ENCODE measurements at regions not wholly inside any gene's neighbourhood (a gene's known extent, or its start where the extent isn't known, plus 50 kb on each side); places are given as distances from the start of the nearest gene placed in this dataset.

DNA sequence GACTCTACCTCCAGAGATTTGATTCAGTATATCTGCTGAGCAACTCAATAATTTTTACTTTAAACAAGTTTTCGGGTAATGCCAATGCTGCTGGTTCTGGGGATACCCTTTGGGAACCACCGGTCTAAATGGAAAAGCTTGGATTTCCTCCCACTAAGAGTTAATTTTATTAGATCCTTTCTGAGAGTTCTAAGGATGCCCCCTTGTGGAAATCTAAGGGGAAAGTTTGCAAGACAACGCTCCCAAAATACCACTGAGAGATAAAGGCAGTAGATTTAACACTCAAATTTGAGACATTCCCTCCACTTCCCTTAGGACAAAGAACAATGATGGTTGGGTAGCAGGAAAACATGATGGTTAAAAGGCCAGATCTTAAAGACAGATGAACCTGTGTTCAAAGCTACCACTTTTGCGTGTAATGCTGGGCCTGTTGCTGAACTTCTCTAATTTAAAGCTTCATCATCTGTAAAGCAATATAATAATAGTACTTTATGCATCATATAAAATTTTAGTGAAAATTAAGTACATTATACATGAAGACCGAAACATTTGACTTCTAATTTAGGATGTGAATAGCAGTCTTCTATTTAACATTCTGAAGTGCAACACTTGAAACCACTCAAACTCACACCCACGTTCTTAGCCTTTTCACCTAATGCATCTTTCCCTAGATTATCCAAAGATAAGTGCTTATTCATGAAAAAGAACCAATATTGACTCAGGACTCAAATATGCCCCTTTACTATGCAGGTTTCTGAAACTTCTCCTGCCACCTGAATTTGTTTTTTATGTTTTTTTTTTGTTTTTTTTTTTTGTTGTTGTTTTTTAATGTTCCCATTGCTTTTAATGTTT, 110.1 kb upstream of the LUZP2 start:
- no peaks in the 10 kb centered on the region for H3K4me1 ChIP-seq (ENCODE audit: control insufficient read depth in 2 of 2, insufficient read depth in 2 of 2, low read length in 2 of 2)
- Mint-ChIP-seq H3K9me3 (peaks cover 0 to 7% (median 0%) of the 10 kb centered on the region in 11 donors), H3K4me1 (no peaks in the 10 kb centered on the region), H3K36me3 (no peaks in the 10 kb centered on the region), H3K27me3 (no peaks in the 10 kb centered on the region), H3K4me3 (no peak overlapping the region), H3K27ac (no peak overlapping the region)
- no peak overlapping the region for H3K4me3 ChIP-seq (ENCODE audit: low read length)
- CTCF ChIA-PET: no interaction called here
- ATAC-seq: no peak
- H3K27ac ChIP-seq (ENCODE audit: low read depth, low read length): no peak overlapping the region
- no peaks in the 10 kb centered on the region for H3K27me3 ChIP-seq (ENCODE audit: control insufficient read depth in 2 of 2, insufficient read depth in 2 of 2, low read length in 2 of 2)
- intact Hi-C loops (cut with micrococcal nuclease): no loop called here
- no peaks in the 10 kb centered on the region for H3K36me3 ChIP-seq (ENCODE audit: control insufficient read depth in 2 of 3, insufficient read depth in 3 of 3, low read length in 3 of 3)
- POLR2A ChIA-PET: no interaction called here
- no peak for DNase-seq
- no peaks in the 10 kb centered on the region for H3K9me3 ChIP-seq (ENCODE audit: control insufficient read depth in 2 of 3, low read length in 3 of 3)

DNA sequence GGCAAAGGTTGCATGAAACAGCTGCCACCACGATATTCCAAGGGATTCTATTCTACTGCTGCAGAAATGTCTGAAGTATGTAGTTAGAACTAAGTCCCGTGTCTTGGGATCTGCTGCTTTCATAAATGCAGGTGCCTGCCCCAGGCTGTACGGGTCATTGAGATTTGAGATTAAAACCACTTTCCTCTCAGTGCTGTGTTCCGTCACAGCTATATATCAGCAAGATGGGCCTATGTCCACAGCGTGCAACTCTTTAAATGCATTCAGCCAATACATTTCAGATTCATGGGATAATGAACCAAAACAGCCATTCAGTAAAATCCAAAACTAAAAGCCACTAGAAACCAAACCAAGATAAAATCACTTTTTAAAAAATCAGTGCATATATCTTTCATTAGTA, 107.3 kb upstream of the LUZP2 start:
- H3K4me3 ChIP-seq (ENCODE audit: low read length): no peak overlapping the region
- no peaks in the 10 kb centered on the region for H3K9me3 ChIP-seq (ENCODE audit: control insufficient read depth in 2 of 3, low read length in 3 of 3)
- H3K4me1 Mint-ChIP-seq: no peaks in the 10 kb centered on the region
- ChIA-PET POLR2A (no interaction called here), CTCF (no interaction called here)
- no peak overlapping the region for H3K27ac Mint-ChIP-seq
- no peak overlapping the region for H3K4me3 Mint-ChIP-seq
- DNase-seq: no peak
- no peaks in the 10 kb centered on the region for H3K27me3 Mint-ChIP-seq
- no peaks in the 10 kb centered on the region for H3K36me3 Mint-ChIP-seq
- intact Hi-C loops (cut with micrococcal nuclease): no loop called here
- peaks cover 0 to 8% (median 0%) of the 10 kb centered on the region in 11 donors for H3K9me3 Mint-ChIP-seq
- H3K27ac ChIP-seq (ENCODE audit: low read depth, low read length): no peak overlapping the region
- no peak for ATAC-seq
- H3K36me3 ChIP-seq (ENCODE audit: control insufficient read depth in 2 of 3, insufficient read depth in 3 of 3, low read length in 3 of 3): no peaks in the 10 kb centered on the region
- H3K4me1 ChIP-seq (ENCODE audit: control insufficient read depth in 2 of 2, insufficient read depth in 2 of 2, low read length in 2 of 2): no peaks in the 10 kb centered on the region
- H3K27me3 ChIP-seq (ENCODE audit: control insufficient read depth in 2 of 2, insufficient read depth in 2 of 2, low read length in 2 of 2): no peaks in the 10 kb centered on the region

DNA sequence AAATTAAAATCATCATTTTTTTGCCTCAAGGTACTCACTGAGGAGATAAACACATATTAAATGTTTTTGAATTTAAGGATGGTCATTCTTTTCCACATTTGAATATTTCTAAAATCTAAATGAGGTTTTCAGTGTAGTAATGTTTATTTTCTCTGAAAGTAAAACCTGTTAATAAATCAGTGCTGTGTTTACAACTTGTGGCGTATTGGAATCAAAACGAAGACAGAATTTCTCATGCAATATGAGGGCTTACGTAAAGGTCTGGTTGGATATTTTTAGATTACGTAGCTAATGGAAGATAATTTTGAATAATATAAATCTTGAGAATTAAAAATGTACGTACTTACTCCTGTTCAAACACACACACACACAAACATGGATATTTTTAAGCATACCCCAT, 106.8 kb upstream of the LUZP2 start:
- no peak for ATAC-seq
- H3K27me3 Mint-ChIP-seq: no peaks in the 10 kb centered on the region
- CTCF ChIA-PET: no interaction called here
- H3K4me1 Mint-ChIP-seq: no peaks in the 10 kb centered on the region
- no peaks in the 10 kb centered on the region for H3K36me3 Mint-ChIP-seq
- Histone ChIP-seq H3K4me3 (ENCODE audit: low read length) (no peak overlapping the region), H3K36me3 (ENCODE audit: control insufficient read depth in 2 of 3, insufficient read depth in 3 of 3, low read length in 3 of 3) (no peaks in the 10 kb centered on the region), H3K9me3 (ENCODE audit: control insufficient read depth in 2 of 3, low read length in 3 of 3) (no peaks in the 10 kb centered on the region), H3K27ac (ENCODE audit: low read depth, low read length) (no peak overlapping the region), H3K4me1 (ENCODE audit: control insufficient read depth in 2 of 2, insufficient read depth in 2 of 2, low read length in 2 of 2) (no peaks in the 10 kb centered on the region), H3K27me3 (ENCODE audit: control insufficient read depth in 2 of 2, insufficient read depth in 2 of 2, low read length in 2 of 2) (no peaks in the 10 kb centered on the region)
- H3K4me3 Mint-ChIP-seq: no peak overlapping the region
- POLR2A ChIA-PET: no interaction called here
- intact Hi-C loops (cut with micrococcal nuclease): no loop called here
- H3K27ac Mint-ChIP-seq: no peak overlapping the region
- H3K9me3 Mint-ChIP-seq: peaks cover 0 to 8% (median 0%) of the 10 kb centered on the region in 11 donors
- no peak for DNase-seq

DNA sequence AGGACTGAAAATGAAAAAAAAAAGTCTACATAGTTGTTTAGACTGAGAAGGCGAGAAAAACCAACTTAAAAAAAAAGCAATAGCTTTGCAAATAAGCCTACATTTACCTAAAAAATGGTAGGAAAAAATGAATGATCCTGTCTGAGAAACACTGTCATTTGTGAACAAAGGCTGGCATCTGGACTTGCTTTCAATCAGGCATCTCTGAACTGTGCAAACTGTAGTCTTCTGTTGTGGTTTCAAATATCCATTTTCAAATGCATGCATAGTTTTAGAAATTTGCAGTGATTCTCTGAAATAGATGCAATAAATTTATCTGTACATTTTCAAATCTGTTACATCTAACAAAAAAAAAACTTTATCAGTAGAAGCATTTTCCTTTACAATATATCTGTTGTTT, 106.1 kb upstream of the LUZP2 start:
- CTCF ChIA-PET: no interaction called here
- Mint-ChIP-seq H3K27me3 (no peaks in the 10 kb centered on the region), H3K9me3 (peaks cover 0 to 9% (median 2%) of the 10 kb centered on the region in 11 donors), H3K27ac (no peak overlapping the region), H3K36me3 (no peaks in the 10 kb centered on the region), H3K4me1 (no peaks in the 10 kb centered on the region), H3K4me3 (no peak overlapping the region)
- intact Hi-C loops (cut with micrococcal nuclease): no loop called here
- Histone ChIP-seq H3K9me3 (ENCODE audit: control insufficient read depth in 2 of 3, low read length in 3 of 3) (no peaks in the 10 kb centered on the region), H3K4me3 (ENCODE audit: low read length) (no peak overlapping the region), H3K27me3 (ENCODE audit: control insufficient read depth in 2 of 2, insufficient read depth in 2 of 2, low read length in 2 of 2) (no peaks in the 10 kb centered on the region), H3K36me3 (ENCODE audit: control insufficient read depth in 2 of 3, insufficient read depth in 3 of 3, low read length in 3 of 3) (no peaks in the 10 kb centered on the region), H3K27ac (ENCODE audit: low read depth, low read length) (no peak overlapping the region), H3K4me1 (ENCODE audit: control insufficient read depth in 2 of 2, insufficient read depth in 2 of 2, low read length in 2 of 2) (no peaks in the 10 kb centered on the region)
- ATAC-seq (no peak), DNase-seq (no peak)
- POLR2A ChIA-PET: no interaction called here

DNA sequence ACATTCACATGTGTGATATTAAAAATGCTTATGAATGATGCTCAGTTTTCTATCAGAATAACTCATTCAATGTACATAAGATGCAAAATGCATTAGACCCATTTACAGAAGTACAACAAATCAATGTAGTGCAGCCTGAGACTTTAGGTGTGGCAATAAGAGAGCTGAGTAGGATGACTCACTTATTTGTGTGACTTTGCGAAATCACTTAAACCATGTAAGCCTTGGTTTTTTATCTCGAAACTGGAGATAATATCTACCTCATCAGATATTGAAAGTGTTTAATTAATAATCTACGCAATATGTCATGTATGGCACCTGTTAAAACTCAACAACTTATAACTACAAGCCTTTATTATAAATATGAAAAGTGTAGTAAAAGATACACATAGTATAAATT, 105.7 kb upstream of the LUZP2 start:
- peaks cover 0 to 10% (median 2%) of the 10 kb centered on the region in 11 donors for H3K9me3 Mint-ChIP-seq
- no peaks in the 10 kb centered on the region for H3K4me1 Mint-ChIP-seq
- intact Hi-C loops (cut with micrococcal nuclease): no loop called here
- DNase-seq: no peak
- POLR2A ChIA-PET: no interaction called here
- no peaks in the 10 kb centered on the region for H3K9me3 ChIP-seq (ENCODE audit: control insufficient read depth in 2 of 3, low read length in 3 of 3)
- no peaks in the 10 kb centered on the region for H3K36me3 Mint-ChIP-seq
- no peak overlapping the region for H3K27ac Mint-ChIP-seq
- H3K27me3 ChIP-seq (ENCODE audit: control insufficient read depth in 2 of 2, insufficient read depth in 2 of 2, low read length in 2 of 2): no peaks in the 10 kb centered on the region
- H3K36me3 ChIP-seq (ENCODE audit: control insufficient read depth in 2 of 3, insufficient read depth in 3 of 3, low read length in 3 of 3): no peaks in the 10 kb centered on the region
- no peak for ATAC-seq
- no peak overlapping the region for H3K4me3 ChIP-seq (ENCODE audit: low read length)
- no peaks in the 10 kb centered on the region for H3K4me1 ChIP-seq (ENCODE audit: control insufficient read depth in 2 of 2, insufficient read depth in 2 of 2, low read length in 2 of 2)
- no peaks in the 10 kb centered on the region for H3K27me3 Mint-ChIP-seq
- no peak overlapping the region for H3K27ac ChIP-seq (ENCODE audit: low read depth, low read length)
- H3K4me3 Mint-ChIP-seq: no peak overlapping the region
- CTCF ChIA-PET: no interaction called here

DNA sequence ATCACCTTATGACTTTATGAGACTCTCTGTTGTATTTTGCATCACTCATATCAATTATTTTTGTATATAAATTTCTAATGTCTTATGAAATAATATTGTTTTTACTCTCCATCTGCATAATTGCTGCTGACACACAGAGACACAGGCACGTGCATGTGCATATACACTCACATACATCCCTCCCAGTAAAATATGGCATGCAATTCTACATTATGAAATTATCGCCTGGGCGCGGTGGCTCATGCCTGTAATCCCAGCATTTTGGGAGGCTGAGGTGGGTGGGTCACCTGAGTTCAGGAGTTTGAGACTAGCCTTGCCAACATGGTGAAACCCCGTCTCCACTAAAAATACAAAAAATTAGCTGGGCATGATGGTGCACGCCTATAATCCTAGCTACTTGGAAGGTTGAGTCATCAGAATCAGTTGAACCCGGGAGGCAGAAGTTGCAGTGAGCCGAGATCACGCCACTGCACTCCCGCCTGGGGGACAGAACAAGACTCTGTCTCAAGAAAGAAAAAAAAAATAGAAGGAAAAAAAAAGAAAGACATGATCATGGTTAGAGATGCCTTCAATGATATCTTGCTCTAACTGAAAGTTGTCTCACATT, 96.7 kb upstream of the LUZP2 start:
- Histone ChIP-seq H3K9me3 (ENCODE audit: control insufficient read depth in 2 of 3, low read length in 3 of 3) (no peaks in the 10 kb centered on the region), H3K27me3 (ENCODE audit: control insufficient read depth in 2 of 2, insufficient read depth in 2 of 2, low read length in 2 of 2) (no peaks in the 10 kb centered on the region), H3K4me3 (ENCODE audit: low read length) (no peak overlapping the region), H3K36me3 (ENCODE audit: control insufficient read depth in 2 of 3, insufficient read depth in 3 of 3, low read length in 3 of 3) (no peaks in the 10 kb centered on the region), H3K4me1 (ENCODE audit: control insufficient read depth in 2 of 2, insufficient read depth in 2 of 2, low read length in 2 of 2) (no peaks in the 10 kb centered on the region), H3K27ac (ENCODE audit: low read depth, low read length) (no peak overlapping the region)
- Mint-ChIP-seq H3K4me1 (no peaks in the 10 kb centered on the region), H3K27ac (no peak overlapping the region), H3K4me3 (no peak overlapping the region), H3K36me3 (no peaks in the 10 kb centered on the region), H3K27me3 (no peaks in the 10 kb centered on the region), H3K9me3 (peaks cover 0 to 7% (median 4%) of the 10 kb centered on the region in 11 donors)
- intact Hi-C loops (cut with micrococcal nuclease): no loop called here
- ATAC-seq: no peak
- no peak for DNase-seq
- ChIA-PET CTCF (no interaction called here), POLR2A (no interaction called here)

DNA sequence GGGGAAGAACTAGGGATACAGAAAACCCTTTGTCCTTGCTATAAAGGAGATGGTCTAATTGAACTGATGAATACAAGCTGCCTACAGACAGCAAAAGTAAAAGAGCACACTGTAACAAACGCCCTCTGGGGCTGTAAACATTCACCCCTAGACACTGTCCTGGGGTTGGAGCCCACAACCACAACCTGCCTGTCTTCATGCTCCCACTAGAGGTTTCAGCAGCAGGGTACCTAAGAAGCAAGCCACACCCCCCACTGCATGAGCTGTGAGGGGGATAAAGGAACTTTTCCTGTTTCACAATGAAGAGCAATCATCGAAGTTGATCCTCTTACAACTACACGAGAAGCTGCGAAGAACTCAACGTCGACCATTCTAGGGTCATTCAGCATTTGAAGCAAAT, 90.5 kb upstream of the LUZP2 start:
- Mint-ChIP-seq H3K36me3 (no peaks in the 10 kb centered on the region), H3K4me1 (no peaks in the 10 kb centered on the region), H3K27ac (no peak overlapping the region), H3K27me3 (no peaks in the 10 kb centered on the region), H3K9me3 (peaks cover 0 to 12% (median 3%) of the 10 kb centered on the region in 11 donors), H3K4me3 (no peak overlapping the region)
- H3K36me3 ChIP-seq (ENCODE audit: control insufficient read depth in 2 of 3, insufficient read depth in 3 of 3, low read length in 3 of 3): no peaks in the 10 kb centered on the region
- H3K27ac ChIP-seq (ENCODE audit: low read depth, low read length): no peak overlapping the region
- no peaks in the 10 kb centered on the region for H3K27me3 ChIP-seq (ENCODE audit: control insufficient read depth in 2 of 2, insufficient read depth in 2 of 2, low read length in 2 of 2)
- intact Hi-C loops (cut with micrococcal nuclease): no loop called here
- H3K4me1 ChIP-seq (ENCODE audit: control insufficient read depth in 2 of 2, insufficient read depth in 2 of 2, low read length in 2 of 2): no peaks in the 10 kb centered on the region
- no peak overlapping the region for H3K4me3 ChIP-seq (ENCODE audit: low read length)
- no peaks in the 10 kb centered on the region for H3K9me3 ChIP-seq (ENCODE audit: control insufficient read depth in 2 of 3, low read length in 3 of 3)
- CTCF ChIA-PET: no interaction called here
- DNase-seq (no peak), ATAC-seq (no peak)
- POLR2A ChIA-PET: no interaction called here

Measured in naive thymus-derived CD4-positive, alpha-beta T cell (primary cell).